Mesodermal cell (in vitro differentiated cells): ENCODE measurements at regions not wholly inside any gene's neighbourhood (a gene's known extent, or its start where the extent isn't known, plus 50 kb on each side); places are given as distances from the start of the nearest gene placed in this dataset.
A peak's percentile ranks its signal among the peaks of the same experiment; 100 is the strongest.

ENCODE experiments used
- H3K27ac ChIP-seq: 2 replicates; pipeline ENCODE4 v1.7.0; 2013; ENCODE audit warnings: mild to moderate bottlenecking, low read depth, low read length, moderate library complexity; ENCODE audit not compliant: severe bottlenecking
- H3K36me3 ChIP-seq: 2 replicates; pipeline ENCODE4 v1.7.1; 2013; ENCODE audit warnings: mild to moderate bottlenecking, low read length, moderate library complexity; ENCODE audit not compliant: control insufficient read depth, insufficient read depth
- H3K4me1 ChIP-seq: one replicate; pipeline ENCODE4 v1.7.1; 2013; ENCODE audit warnings: mild to moderate bottlenecking, low read length; ENCODE audit not compliant: insufficient read depth, control insufficient read depth, poor library complexity, severe bottlenecking
- H3K4me3 ChIP-seq: 2 replicates; pipeline ENCODE4 v1.7.0; 2013; ENCODE audit warnings: low read length, control low read depth, mild to moderate bottlenecking; ENCODE audit not compliant: insufficient read depth, poor library complexity, severe bottlenecking; ENCODE audit errors: extremely low read depth
- H3K9me3 ChIP-seq: 2 replicates; pipeline ENCODE4 v1.7.1; 2013; ENCODE audit warnings: mild to moderate bottlenecking, low read length, moderate library complexity; ENCODE audit not compliant: control insufficient read depth
- WGBS, 2 experiments: methylation state at CpG; one replicate each; pipeline ENCODE4 v1.1.5; 2013; ENCODE audit warnings: missing lambda C conversion rate in 2 of 2; ENCODE audit not compliant: insufficient coverage in 2 of 2; 5-methylcytosine and 5-hydroxymethylcytosine counted together

- WGBS, 2 experiments, result no CpG with 5 or more reads among the region's 3 CpGs
- Histone ChIP-seq H3K27ac (no peak overlapping the region), H3K36me3 (no peaks in the 10 kb centered on the region), H3K4me1 (no peaks in the 10 kb centered on the region), H3K4me3 (no peak overlapping the region), H3K9me3 (no peaks in the 10 kb centered on the region)
Observed at GRCh38 chr5:153900703-153901395, 137.9 kb downstream of the FAM114A2 start.

- no peaks in the 10 kb centered on the region for H3K4me1 ChIP-seq
- no peaks in the 10 kb centered on the region for H3K9me3 ChIP-seq
- WGBS, 2 experiments, result 66% methylated on average over 4 of the region's 4 CpGs; no CpG with 5 or more reads in 1 of the 2 experiments
- H3K4me3 ChIP-seq, result no peak overlapping the region
- no peaks in the 10 kb centered on the region for H3K36me3 ChIP-seq
- H3K27ac ChIP-seq, result no peak overlapping the region
Observed at GRCh38 chr5:153899746-153900145, 139.0 kb downstream of the FAM114A2 start.

- H3K36me3 ChIP-seq, result no peaks in the 10 kb centered on the region
- no peak overlapping the region for H3K4me3 ChIP-seq
Observed at GRCh38 chr5:153896701-153897100, 142.0 kb downstream of the FAM114A2 start.

DNA sequence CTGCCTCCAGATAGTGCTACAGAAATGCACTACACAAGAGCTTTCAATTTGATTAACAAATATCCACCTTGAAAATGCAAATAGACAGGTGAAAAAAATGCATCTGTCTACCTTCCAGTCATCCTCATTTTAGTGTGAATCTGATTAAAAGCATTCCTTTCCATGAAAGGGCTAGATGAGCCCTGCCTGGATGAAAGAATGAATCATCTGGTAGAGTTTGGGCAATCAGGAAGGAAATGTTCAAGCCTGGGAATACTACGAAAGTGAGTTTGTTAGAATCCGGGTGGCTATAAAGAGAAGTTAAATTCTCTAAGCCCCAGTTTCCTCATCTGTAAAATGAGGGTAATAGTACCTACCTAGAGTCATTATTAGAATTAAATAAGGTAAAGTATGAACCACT lies 142.6 kb downstream of the FAM114A2 start:
- Histone ChIP-seq H3K36me3 (no peaks in the 10 kb centered on the region), H3K4me1 (no peaks in the 10 kb centered on the region), H3K27ac (no peak overlapping the region), H3K9me3 (no peaks in the 10 kb centered on the region), H3K4me3 (no peak overlapping the region)
- 100% methylated on average over 2 of the region's 2 CpGs; no CpG with 5 or more reads in 1 of the 2 experiments for WGBS, 2 experiments

More at GRCh38 chr5:153896701-153897100, 142.0 kb downstream of the FAM114A2 start:
- Histone ChIP-seq H3K9me3 (no peaks in the 10 kb centered on the region), H3K4me1 (no peaks in the 10 kb centered on the region), H3K27ac (no peak overlapping the region)

DNA sequence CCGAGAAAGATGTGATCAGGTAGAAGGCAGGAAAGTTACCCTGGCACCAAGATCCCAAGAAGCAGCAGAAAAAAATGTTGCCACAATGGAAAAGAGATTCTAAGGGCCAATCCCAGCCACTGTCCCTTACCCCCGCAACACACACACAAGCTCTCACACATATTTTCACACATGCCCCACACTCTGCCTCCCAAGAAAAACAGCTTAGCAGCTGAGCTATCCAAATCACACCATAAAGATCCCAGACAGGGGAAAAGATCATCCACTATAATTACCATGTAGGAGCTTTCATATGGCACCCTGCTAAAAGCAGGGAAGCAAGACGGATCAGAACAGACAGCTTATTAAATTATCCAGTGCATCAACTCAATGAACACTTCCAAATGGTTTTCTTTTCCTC lies 143.4 kb downstream of the FAM114A2 start:
- no peaks in the 10 kb centered on the region for H3K4me1 ChIP-seq
- no peaks in the 10 kb centered on the region for H3K9me3 ChIP-seq
- WGBS, 2 experiments, result 80 to 87% methylated on average over 2 to 3 of the region's 3 CpGs
- H3K4me3 ChIP-seq, result no peak overlapping the region
- no peaks in the 10 kb centered on the region for H3K36me3 ChIP-seq
- no peak overlapping the region for H3K27ac ChIP-seq

DNA sequence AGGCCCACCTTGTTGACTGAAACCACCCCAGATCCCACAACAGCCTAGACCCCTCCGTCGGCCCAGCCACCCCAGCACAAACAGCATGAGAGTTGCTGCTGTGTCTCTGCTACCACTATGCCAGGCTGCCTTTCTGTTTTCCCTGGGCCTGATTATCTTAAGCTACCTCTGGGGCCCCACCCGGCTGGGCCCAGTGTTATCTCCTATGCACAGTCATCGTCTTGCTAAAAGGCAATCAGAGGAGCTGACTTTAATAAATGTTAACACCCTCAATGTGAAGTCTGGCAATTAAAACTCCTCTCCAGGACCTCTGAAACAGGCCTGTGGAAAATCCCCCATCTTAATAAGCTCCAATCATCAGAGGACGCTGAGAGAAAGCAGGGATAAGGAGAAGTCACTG lies 144.9 kb downstream of the FAM114A2 start:
- Histone ChIP-seq H3K4me1 (no peaks in the 10 kb centered on the region), H3K4me3 (no peak overlapping the region), H3K27ac (no peak overlapping the region), H3K9me3 (no peaks in the 10 kb centered on the region), H3K36me3 (no peaks in the 10 kb centered on the region)
- 61 to 64% methylated on average over 4 of the region's 5 CpGs for WGBS, 2 experiments

- no peaks in the 10 kb centered on the region for H3K36me3 ChIP-seq
- H3K9me3 ChIP-seq, result no peaks in the 10 kb centered on the region
- H3K4me3 ChIP-seq, result no peak overlapping the region
- H3K4me1 ChIP-seq, result peaks cover 2% of the 10 kb centered on the region
- H3K27ac ChIP-seq, result no peak overlapping the region
Observed at GRCh38 chr5:153891394-153891793, 147.3 kb downstream of the FAM114A2 start.

- Histone ChIP-seq H3K27ac (no peak overlapping the region), H3K4me3 (no peak overlapping the region), H3K4me1 (peaks cover 15% of the 10 kb centered on the region), H3K36me3 (no peaks in the 10 kb centered on the region), H3K9me3 (no peaks in the 10 kb centered on the region)
- WGBS, 2 experiments, result 67 to 90% methylated on average over 3 of the region's 5 CpGs
Observed at GRCh38 chr5:153888781-153889180, 149.9 kb downstream of the FAM114A2 start.

DNA sequence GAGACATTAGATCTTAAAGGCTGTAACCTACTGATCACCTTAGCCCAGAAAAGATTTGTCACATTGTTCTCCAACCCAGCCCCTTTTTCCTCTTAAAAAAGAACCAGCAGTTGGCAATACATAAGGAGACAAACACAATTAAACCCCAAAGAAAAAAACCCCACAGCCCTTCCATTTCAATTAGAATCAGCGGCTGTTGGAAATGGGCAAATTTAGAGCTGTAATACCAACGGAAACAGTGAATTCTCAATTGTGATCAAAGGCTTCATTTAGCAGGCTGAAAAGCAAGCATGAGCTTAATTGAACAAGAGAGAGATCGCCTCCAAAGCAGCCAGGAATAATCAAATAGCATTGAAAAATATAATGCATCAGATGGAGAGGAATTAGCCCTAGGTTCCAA lies 153.6 kb downstream of the FAM114A2 start:
- Histone ChIP-seq H3K36me3 (no peaks in the 10 kb centered on the region), H3K4me3 (no peak overlapping the region), H3K4me1 (peaks cover 15% of the 10 kb centered on the region), H3K27ac (no peak overlapping the region), H3K9me3 (no peaks in the 10 kb centered on the region)
- 72 to 86% methylated on average over 1 to 2 of the region's 3 CpGs for WGBS, 2 experiments

DNA sequence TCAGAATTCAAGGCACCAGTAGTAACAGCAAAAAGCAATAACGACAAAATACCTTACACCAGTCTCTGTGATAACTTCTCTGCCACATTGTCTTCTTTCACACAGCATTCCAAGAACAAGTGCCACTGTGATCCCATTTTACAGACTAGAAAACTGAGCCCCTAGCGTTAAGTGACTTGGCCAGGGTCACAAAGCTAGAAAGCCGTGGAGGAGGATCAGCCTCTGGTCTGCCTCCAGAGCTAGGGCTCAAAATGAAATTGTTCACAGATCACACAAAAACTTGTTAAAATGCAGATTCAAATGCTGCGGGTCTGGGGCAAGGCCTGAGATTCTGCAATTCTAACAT lies 154.1 kb downstream of the FAM114A2 start:
- no peaks in the 10 kb centered on the region for H3K36me3 ChIP-seq
- peak overlapping the region; percentile 92 for H3K27ac ChIP-seq
- 94 to 98% methylated on average over 3 to 4 of the region's 4 CpGs for WGBS, 2 experiments
- H3K4me1 ChIP-seq, result peaks cover 15% of the 10 kb centered on the region
- no peaks in the 10 kb centered on the region for H3K9me3 ChIP-seq
- no peak overlapping the region for H3K4me3 ChIP-seq

- no peaks in the 10 kb centered on the region for H3K36me3 ChIP-seq
- H3K4me3 ChIP-seq, result no peak overlapping the region
- no peaks in the 10 kb centered on the region for H3K9me3 ChIP-seq
- H3K27ac ChIP-seq, result peak overlapping the region; percentile 92
- 59 to 80% methylated on average over 4 to 5 of the region's 6 CpGs for WGBS, 2 experiments
- H3K4me1 ChIP-seq, result peaks cover 15% of the 10 kb centered on the region
Observed at GRCh38 chr5:153883854-153884611, 154.7 kb downstream of the FAM114A2 start.
